OCI-LY3 (cell line): ENCODE measurements at regions not wholly inside any gene's neighbourhood (a gene's known extent, or its start where the extent isn't known, plus 50 kb on each side); places are given as distances from the start of the nearest gene placed in this dataset.

Experiments
- EZH2phosphoT487 ChIP-seq: fragments of 200-600 bp; shearing (Covaris generic); IDR thresholded peaks from 2 replicates; pipeline ENCODE4 v1.6.1; 2018; ENCODE audit warnings: antibody characterized with exemption, mixed run types, low read depth
- TF ChIP-seq, protein P1 (sequence below): fragments of 200-600, 300-600 bp; sonication (generic); IDR thresholded peaks from 2 replicates; pipeline ENCODE4 v1.5.1; 2014; ENCODE audit warnings: antibody characterized with exemption, low read length, low read depth

DNA sequence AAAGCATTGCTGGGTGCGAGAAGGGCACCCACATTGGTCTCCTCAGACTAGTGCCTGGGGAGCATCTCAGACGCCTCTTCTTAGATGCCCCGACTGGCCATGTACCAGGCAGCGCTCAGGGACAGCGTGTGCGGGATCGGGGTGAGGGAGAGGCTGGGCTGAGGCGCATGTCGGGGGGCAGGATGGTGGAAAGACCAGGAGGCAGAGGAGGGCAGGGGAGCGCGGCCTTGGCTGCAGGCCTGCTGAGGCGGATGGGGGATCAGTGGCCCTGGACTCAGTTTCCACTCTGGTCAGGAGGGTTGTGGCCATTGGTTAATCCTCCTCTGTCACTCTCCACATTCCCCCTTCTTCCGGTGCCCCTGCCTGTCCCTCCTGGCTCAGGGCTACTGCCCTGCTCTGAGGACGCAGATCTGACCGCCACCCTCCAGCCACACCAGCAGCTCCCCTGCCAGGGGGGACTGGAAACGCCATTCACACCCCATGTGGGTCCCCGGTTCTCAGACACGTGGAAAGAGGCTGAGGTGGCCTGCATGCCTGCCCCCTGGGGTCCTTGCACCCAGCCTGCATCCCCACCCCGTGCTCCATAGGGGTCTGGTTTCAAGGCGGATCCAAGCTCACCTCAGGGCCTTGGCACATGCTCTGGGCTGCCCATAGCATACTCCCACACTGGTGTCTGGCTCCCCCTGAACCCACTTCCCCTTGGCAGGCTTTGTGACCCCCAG lies 105.9 kb downstream of the CPZ start:
- TF ChIP-seq, protein P1, sequence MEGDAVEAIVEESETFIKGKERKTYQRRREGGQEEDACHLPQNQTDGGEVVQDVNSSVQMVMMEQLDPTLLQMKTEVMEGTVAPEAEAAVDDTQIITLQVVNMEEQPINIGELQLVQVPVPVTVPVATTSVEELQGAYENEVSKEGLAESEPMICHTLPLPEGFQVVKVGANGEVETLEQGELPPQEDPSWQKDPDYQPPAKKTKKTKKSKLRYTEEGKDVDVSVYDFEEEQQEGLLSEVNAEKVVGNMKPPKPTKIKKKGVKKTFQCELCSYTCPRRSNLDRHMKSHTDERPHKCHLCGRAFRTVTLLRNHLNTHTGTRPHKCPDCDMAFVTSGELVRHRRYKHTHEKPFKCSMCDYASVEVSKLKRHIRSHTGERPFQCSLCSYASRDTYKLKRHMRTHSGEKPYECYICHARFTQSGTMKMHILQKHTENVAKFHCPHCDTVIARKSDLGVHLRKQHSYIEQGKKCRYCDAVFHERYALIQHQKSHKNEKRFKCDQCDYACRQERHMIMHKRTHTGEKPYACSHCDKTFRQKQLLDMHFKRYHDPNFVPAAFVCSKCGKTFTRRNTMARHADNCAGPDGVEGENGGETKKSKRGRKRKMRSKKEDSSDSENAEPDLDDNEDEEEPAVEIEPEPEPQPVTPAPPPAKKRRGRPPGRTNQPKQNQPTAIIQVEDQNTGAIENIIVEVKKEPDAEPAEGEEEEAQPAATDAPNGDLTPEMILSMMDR = no peak
- no peak for TF ChIP-seq EZH2phosphoT487
